ENCODE measurements at regions not wholly inside any gene's neighbourhood (a gene's known extent, or its start where the extent isn't known, plus 50 kb on each side); places are given as distances from the start of the nearest gene placed in this dataset.

DNA sequence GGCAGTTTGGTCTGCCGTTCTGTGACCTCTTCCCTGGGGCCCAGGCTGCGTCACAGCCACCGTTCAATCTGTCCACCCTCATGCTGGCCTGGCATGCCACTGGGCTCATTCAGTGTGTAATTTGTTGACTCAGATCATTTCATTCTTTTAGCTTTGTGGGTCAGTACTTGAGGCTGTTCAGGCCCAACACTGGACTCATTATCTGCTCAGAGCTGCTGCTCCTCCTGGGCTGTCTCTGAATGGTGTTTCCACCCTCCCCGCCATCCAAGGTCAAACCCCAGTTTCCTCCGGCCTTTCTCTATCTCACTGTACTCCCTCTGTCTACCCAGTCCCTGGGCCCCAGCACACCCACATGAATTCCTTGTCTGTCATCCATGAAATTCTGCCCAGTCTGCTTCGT is 152.4 kb upstream of the NCK2 start:
- DNase-seq, result no peak

DNA sequence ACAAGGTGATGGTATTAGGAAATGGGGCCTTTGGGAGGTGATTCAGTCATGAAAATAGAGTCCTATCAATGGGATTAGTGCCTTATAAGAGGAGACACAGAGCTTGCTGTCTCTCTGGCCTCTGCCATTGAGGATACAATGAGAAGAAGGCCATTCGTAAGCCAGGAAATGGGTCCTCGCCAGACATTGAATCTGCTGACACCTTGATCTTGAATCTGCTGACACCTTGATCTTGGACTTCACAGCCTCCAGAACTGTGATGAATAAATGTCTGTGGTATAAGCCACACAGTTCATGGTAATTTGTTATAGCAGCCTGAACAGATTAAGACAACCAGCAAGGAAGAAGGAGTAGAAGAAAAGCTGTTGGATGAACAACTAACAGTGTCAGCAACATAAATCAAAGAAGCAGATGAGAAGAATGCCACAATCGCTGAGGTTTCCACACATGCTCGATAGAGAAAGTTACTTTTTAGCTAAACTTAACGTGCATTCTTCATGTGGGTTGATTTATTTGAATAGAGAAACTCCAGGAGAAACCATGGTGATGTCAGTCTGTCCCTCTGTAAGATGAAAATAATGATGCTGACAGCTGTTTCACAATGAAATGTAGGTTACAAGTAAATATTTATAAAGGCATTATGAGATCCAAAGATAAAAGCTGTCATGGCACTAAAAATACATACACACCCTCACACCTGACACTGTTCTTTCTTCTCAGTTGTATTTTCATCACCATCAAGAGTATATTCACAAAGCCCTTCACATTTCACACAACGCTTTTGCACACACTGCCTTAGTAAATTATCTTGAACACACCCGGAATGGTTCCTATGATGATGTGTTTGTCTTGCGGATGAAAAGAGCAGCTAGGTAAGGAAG is 153.7 kb upstream of the NCK2 start:
- DNase-seq, result no peak

DNA sequence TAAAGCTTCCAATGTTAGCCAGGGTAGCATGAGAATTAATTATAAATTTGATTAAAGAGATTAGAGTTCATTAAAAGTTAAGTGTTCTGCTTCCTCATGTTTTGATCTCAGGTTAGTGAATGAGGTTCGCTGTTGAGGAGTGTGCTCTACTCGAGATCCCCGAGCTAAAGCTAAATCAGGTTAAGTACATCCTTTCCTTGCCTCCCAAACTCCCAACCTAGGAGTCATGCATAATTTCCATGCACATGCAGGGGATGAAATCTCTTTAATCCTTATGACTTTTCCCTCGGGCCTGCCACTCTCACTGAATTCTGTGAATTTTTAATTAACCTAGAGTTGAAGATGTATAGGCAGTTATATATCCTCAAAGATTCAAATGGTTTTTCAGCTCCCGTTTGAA is 156.1 kb upstream of the NCK2 start:
- DNase-seq, result no peak

DNA sequence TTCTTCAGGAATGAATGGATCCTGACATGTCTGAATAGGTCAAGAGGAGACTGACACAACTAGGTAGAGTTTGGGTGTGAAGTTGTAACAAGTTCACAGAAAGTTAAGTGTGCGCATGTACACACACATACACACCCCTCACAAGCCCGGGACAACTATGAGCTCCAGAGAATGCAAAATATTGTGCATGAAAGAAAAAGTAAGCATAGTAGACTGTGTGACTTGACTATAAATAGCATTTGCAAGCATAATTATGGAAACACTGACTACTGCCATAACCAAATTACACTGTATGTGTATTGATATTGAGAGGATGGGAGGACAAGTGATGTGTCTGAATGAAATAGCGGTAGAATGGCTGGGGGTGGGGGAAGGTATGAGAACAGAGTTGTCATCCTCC is 157.1 kb upstream of the NCK2 start:
- peak; percentile 64 to 67 for DNase-seq

DNA sequence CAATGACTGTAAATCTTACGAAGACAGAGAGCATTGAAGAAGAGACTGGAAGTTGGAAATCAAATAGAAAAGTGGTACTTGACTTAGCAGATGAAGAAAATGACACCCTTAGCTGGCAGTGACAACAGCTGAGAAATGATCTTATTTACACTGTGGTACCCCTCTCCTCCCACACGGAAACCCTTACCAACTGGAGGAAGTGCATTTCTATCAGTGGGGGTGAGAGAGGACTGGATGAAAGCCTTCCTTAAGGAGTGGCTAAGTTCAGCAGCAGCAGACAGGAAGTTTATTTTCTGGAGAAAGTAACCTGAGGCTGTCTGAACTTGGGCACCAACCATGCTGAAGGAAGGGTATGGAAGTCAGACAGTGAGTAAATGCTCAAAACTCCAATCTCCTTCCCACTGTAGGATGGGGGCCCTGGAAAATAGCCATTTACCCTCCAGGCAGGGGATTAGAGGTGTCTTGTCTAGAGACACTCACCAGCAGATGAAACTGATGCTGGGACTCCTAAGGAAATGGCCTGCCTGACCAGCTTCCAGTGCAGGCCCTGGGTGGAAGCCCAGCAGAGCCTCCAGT is 160.2 kb upstream of the NCK2 start:
- DNase-seq, result no peak

DNA sequence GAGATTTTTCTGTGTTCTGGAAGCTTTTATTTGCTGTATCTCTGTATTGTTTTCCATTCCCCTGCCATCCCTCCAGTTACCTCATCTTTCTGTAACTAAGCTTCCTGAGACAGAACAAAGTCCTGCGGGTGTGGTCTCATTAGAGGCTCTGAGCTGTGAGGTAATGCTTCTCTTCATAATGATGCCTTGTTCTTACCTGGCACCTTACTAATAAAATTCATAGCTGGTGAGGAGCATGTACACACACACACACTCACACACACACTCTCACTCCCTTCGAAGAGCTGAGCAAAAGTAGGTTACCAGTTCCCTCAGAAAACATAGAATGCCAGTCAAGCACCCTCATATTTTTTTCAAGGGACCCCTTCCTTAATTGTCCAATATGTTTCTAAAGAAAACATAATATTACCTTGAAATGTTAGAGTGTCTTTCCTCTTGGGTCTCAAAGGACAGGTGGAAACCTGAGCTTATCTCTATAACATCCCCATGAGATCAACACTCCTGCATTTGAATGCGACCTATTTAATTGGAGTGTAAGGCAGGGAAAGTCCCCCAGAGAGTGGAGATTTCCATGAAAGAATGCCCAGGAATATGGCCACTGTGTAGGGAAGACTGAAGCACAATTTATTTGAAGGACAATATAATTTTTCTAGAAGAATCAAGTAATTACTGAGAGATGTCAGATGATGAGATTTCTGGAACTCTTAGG is 161.6 kb upstream of the NCK2 start:
- DNase-seq, result peak; percentile 94 to 96

DNA sequence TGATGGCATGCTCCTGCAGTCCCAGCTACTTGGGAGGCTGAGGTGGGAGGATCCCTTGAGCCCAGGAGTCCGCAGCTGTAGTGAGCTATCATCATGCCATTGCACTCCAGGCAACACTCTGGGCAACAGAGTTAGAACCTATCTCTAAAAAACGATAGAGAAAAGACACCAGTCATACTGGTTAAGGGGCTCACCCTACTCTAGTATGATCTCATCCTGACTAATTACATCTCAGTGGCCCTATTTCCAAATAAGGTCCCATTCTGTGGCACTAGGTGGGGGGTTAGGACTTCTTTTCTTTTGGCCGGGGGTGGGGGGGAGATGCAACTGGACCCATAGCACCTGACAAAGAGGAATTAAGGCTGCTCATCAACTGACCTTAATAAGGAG is 163.2 kb upstream of the NCK2 start:
- no peak for DNase-seq

DNA sequence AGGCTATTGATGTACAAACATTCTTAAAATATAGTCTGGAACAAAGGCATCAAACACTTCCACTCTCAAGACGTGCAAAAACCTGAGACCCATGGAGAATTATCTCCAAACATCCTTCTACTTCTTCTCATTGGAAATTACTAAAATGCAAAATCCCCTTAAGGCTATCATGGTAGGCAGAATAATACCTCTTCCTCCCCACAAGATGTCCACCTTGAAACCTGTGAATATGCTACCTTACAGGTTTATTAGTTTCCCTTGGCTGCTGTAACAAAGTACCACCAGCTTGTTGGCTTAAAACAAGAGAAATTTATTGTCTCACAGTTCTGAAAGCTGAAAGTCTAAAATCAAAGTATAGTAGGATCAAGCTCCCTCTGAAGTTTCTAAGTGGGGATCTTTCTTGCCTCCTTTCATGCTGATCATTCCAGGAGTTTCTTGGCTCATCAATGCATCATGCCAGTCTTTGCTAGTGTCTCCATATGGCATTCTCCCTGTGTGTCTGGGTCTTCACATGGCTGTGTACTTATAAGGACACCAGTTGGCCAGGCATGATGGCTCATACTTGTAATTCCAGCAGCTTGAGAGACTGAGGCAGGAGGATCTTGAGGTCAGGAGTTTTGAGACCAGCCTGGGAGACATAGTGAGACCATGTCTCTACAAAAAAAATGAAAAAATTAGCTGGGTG is 163.7 kb upstream of the NCK2 start:
- DNase-seq, result peak in 1 of 2 experiments; percentile 30

DNA sequence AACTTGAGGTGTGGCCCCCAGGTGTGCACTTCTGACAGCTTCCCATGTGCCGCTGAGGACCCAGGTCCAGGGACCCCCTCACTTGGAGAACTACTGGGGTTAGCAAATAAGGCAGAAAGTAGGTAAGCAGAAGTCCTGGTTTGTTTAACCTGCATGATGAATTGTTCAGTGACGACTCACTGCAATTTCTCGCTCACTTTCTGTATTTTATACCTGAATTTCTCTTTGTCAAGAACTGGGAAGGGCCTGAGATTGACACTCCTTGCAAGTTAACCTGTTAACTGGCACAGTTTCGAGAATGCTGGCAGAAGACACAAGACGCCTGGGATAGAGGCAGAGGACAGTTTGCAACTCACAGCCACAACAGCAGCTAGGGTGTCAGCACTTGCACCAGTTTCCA is 164.5 kb upstream of the NCK2 start:
- no peak for DNase-seq

DNA sequence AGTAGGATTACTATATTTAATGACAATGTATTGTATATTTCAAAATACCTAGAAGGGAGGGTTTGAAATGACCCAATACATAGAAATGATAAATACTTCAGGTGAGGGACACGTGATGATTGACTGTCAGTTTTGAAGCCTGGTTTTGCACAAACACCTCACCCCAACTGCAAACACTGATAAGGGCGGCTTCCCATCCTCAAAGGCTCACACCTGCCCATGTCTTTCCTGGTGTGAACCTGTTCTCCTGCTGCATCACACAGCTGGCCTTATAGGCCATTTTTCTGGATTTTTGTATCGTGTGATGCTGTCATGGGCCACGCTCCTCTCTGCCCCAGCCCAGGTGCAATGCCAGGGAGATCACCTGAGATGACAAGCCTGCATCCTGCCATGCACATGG is 166.5 kb upstream of the NCK2 start:
- no peak for DNase-seq

DNA sequence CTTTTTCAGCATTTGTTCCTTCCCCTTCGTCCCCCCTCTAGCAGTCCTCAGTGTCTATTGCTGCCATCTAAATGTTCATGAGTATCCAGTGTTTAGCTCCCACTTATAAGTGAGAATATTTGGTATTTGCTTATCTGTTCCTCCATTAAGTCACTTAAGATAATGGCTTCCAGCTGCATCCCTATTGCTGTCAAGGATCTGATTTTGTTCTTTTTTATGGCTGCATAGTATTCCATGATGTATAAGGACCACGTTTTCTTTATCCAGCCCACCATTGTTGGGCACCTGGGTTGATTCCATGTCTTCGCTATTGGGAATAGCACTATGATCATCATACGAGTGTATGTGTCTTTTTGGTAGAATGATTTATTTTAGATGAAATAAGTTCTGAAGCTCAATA is 166.9 kb upstream of the NCK2 start:
- no peak for DNase-seq

DNA sequence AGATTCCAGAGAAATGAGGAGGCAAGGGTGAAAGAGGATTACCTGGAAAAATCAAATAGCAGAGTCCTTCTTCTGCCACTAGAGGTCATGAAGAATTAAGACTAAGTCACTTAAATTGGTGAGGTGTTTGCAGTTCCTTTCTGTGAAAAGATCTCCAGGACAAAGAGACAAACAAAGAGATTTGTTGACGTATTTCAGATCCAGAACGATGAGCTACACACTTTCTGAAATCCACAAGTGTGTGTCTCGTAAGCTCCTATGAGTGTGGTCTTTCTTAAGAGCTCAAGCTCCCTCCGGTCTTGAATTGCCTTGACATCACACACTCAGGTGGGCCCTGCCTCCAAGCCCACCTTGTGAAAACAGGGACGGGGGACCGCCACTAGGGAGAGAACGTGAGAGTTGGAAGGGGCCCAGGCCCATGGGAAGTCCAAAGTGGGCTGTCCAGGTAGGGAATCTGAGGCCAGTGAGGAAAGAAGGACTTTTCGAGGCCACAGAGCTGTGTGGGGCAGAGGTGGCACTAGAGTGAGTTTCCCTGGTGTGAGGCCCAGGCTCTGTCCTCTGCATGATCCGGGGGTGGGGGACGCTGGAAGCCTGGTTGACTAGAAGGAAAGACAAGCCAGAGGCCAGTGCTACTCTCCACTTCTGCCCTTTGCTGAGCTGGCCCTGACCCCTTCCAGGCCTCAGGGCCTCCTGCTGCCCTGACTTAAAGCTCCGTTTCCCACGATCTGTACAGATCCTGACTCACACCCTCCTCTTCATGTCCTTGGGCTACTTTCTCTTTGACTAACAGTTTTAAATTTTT is 168.1 kb upstream of the NCK2 start:
- peak; percentile 78 to 89 for DNase-seq

DNA sequence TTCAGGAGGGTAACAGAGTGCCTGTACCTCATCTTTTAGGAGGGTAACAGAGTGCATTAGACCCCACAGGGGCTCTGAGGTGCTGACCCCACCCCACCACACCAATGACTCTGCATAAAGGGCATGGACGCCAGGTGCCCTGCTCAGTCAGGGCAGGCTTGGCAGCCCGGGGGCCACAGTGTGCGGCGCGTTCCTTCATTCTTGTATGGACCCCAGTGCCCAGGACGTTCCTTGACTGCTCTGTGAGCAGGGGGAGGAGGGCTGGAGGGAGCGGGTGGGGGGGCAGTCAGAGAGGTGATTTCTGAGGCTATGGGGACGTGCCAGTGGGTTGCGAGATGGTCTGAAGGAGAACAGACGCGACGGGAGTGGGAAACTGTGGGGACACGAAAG is 168.7 kb upstream of the NCK2 start:
- DNase-seq, result no peak

DNA sequence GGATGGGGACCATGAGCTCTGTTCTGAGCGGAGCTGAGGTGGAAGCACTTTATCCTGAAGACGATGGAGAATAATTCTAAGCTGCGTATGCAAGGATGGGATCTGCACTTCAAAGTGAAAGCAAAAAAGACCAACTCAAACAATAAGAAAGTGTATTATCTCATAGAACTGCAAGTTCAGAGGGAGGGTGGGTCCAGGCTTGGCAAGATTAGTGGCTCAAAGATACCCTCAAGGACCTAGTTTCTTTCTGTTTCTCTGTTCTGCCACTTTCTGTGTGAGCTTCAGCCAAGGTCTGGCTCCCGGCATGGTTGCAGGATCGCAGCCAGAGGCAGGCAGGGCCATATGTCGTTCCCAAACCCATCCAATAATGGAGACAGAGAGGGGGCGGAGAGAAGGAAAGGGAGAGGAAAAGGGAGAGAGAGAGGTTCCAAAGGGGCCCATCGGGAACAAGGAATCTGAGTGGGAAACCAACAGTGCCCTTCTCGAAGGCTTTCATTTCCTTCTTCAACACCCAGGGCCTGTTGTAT is 169.2 kb upstream of the NCK2 start:
- no peak for DNase-seq

DNA sequence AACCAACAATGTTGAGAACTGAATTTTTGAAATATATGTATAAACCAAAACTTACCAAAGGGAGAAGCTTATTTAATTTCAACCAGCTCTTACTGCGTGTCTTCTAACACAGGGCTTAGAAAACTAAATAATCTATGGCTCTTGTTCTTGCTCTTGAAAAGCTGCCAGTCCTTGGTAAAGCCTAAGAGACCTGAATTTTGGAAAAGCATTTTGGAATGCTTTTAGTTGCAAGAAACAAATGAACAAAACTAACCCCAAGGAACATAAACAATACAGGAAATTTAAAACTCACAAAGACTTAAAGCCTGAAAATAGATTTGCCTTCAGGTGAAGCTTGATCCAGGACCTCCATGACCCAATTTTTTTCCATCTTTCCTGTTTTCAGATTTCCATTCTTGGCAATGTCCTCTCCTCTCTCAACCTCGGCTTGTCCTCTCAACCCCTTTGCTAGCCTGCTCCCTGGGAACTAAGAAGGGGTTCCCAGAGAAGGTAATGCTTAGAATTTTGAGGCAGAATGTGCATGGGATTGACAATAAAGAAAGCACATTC is 169.8 kb upstream of the NCK2 start:
- DNase-seq, result no peak

DNA sequence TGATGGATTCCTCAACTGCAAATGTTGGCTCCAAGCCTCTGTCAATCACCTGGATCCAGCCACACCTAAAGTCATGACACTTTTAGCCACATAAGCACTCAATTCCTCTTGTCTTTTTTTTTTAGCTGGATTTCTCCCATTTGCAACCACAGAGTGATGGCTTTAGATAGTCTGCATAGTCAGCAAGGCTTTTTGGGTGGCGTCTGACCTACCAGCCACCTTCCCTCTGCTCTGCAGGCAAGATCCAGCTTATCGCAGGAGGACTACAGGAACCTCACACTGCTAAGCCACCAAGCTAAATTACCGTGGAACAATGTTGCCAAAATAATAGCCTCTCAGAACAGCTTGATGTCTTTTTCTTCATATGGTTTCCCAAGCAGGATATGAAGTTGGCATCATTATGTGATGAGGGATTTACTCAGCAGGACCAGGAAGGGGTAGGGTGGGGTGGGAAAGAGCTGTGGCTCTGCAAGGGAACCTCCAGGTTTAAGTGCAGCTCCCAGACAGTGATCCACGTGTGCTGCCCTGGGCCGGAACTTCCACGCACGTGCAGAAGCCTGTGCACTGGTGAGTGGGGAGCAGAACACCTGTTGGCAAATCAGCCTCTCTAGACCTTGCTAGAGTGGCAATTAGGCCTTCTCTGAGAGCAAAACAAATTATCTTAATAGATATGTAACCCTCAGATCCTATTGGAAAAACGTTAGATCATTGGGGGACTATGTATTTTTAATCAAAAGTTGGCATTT is 170.6 kb upstream of the NCK2 start:
- peak; percentile 40 to 71 for DNase-seq

DNA sequence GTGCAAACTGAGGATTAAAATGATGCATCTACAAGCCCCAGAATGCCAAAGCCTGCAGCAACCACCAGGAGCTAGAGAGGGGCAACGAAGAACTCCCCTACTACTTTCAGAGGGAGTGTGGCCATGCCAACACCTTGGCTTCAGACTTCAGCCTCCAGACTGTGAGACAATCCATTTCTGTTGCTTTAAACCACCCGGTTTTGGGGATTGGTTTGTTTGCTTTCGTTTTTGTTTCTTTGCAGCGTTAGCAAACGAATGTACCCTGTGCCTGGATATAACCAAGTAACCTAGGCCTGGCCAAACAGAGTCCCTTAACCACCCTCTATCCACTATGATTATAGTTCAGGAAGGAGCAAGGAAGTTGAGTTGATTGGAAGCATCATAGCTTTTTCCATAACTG is 171.2 kb upstream of the NCK2 start:
- DNase-seq, result no peak

DNA sequence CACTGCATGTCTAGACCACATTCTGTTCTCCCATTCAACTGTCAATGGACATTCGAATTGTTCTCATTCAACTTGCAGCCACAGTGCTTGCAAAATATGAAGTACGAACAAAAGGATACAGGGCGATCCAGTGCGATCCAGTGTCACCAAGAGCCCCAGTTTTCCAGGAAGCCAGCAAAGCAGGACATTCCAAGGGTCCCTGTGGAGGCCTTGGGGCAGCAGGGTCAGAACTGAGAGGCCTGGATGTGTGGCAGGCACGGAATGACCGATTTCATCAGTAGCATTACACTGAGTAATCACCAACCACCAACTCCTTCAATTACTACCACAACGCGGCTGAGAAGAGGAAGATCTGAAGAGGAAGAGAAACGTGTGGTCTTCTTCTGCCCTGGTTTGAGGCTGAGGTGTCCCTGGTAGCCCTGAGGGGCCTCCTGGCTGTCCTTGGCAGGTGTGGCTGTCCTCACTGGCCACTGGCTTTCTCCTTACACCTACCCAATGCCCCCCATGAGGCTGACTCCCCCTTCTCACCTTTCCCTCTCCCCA is 172.7 kb upstream of the FHL2 start:
- DNase-seq, result no peak

DNA sequence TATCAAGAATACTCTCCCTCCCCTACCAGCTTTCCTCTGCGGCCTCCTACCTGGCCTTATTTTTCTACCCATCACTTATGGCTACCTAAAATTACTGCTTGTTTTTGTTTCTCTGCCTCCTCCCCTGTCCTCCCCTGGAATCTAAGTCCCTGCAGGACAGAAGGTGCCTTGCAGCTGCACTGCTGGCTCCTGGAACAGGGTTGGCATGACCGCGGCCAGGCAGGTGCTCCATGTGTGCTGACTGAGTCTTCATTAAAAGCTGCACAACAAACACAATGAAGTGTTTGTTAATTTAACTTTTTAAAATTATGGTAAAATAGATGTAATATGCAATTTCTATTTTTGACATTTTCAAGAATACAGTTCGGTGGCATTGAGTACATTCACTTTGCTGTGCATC is 171.9 kb upstream of the FHL2 start:
- DNase-seq, result no peak

DNA sequence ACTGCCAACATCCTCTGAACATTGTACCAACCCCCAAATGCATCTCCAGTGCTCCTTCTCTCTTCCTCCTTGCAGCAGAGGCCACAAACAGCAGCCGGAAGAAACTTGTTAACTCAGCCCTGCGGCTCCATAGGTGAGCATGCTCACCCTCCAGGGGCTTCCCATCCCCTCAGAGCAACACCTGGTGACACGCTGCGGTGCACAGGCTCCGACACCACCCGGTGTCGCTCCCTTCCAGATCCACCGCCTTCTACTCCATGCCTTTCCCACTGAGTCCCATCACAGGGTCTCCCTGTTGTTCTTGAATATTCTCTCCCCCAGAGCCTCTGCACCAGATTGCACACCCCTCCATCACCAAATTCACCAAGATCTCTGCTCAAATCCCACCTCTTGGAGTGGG is 171.5 kb upstream of the FHL2 start:
- no peak for DNase-seq

DNA sequence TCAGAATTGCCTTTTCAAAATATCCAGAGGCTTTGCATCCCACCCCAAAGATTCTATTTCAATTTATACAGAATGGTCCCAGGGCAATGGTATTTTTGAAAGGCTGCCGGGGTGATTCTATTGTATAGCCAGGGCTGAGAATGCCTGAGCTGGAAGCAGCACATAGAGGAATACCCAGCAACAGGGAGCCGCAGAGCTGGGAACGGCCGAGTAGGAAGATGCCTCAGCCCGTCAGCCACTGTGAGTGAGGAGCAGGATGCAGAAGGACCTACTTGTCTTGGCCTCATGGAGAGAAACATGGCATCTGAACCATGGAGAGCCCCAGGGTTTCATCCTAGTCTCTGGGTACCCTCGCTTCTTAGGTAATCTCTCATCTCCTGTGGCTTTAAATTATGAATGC is 170.8 kb upstream of the FHL2 start:
- DNase-seq, result no peak
